ENCODE measurements at regions not wholly inside any gene's neighbourhood (a gene's known extent, or its start where the extent isn't known, plus 50 kb on each side); places are given as distances from the start of the nearest gene placed in this dataset.

DNA sequence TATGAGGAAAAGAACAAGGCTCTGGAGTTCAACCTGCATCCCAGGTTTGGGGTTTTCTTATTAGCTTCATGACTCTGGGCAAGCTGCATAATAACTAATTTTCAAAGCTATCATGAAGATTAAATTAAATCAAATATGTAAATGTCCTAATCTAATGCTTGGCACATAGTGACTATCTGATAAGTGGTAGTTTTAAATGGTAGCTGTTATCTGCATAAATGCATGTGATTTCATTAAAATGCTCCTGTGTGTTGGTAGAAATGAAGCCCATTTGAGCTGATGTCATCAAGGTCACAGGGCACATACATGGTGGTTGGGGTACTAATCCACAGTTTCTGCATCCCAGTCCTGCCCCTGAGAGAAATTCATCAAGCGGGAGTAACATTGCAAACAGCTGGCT, 428.8 kb downstream of the LRATD1 start:
- CTCF ChIA-PET: no interaction called here

DNA sequence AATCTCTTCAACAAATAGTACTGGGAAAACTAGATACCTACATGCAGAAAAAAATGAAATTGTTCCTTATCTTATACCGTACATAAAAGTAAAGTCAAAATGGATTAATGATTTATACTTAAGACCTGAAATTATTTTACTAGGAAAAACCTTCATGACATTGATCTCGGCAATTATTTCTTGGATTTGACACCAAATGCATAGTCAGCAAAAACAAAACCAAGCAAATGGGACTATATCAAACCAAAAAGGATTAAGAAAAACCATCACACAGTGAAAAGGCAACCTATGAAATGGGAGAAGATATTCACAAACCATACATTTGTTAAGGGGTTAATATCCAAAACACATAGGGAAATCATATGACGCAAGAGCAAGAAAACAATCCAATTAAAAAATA, 433.6 kb downstream of the LRATD1 start:
- no peak for DNase-seq (ENCODE audit: low read depth, low spot score)
- H3K27me3 ChIP-seq (ENCODE audit: control insufficient read depth, insufficient read depth, low read length): no peaks in the 10 kb centered on the region; the same call in 1 of the 2 replicates
- H3K4me1 ChIP-seq (ENCODE audit: control insufficient read depth, insufficient read depth, low read length): no peaks in the 10 kb centered on the region
- POLR2A ChIA-PET: no interaction called here
- CTCF ChIA-PET: no interaction called here
- intact Hi-C loops (cut with micrococcal nuclease; ENCODE audit: unreplicated experiment) (loop anchor here (5.0 kb wide), 1 partner anchor 39 kb away; no protein-coding TSS in a partner anchor), in situ Hi-C loops (cut with HindIII; ENCODE audit: low pct_unique_long_range_greater_than_20kb, low sequenced_read_pairs) (no loop called here)
- H3K27ac ChIP-seq (ENCODE audit: low read length): no peak overlapping the region
- no TSS peak for BruUV-seq (replicated peaks)
- no peak for ATAC-seq
- H3K4me3 ChIP-seq (ENCODE audit: low read depth in 2 of 2, low read length in 2 of 2): no peak overlapping the region
- TF ChIP-seq REST (IDR thresholded peaks at IDR 0.05; ENCODE audit: insufficient read depth in 1 of 2, low read depth in 2 of 2, low read length in 1 of 2) (no peak), CTCF (IDR thresholded peaks at IDR 0.05) (no peak), POLR2AphosphoS5 (IDR thresholded peaks at IDR 0.05; ENCODE audit: low read depth, low read length) (no peak), SIN3A (IDR thresholded peaks at IDR 0.05; ENCODE audit: borderline replicate concordance, insufficient read depth, low read depth, low read length) (no peak), TCF7L2 (IDR thresholded peaks at IDR 0.05; ENCODE audit: low read depth, low read length) (no peak)
- H3K36me3 ChIP-seq (ENCODE audit: control insufficient read depth, insufficient read depth, low read length): no peaks in the 10 kb centered on the region
- H3K9me3 ChIP-seq (ENCODE audit: control insufficient read depth, insufficient read depth, low read depth, low read length): no peaks in the 10 kb centered on the region

More for the DNA sequence above, 428.8 kb downstream of the LRATD1 start:
- DNase-seq (ENCODE audit: low read depth, low spot score): no peak
- no peak for ATAC-seq
- POLR2A ChIA-PET: no interaction called here
- H3K27me3 ChIP-seq (ENCODE audit: control insufficient read depth, insufficient read depth, low read length): no peaks in the 10 kb centered on the region; the same call in 1 of the 2 replicates
- no peaks in the 10 kb centered on the region for H3K36me3 ChIP-seq (ENCODE audit: control insufficient read depth, insufficient read depth, low read length)
- no peak for TF ChIP-seq POLR2AphosphoS5 (IDR thresholded peaks at IDR 0.05; ENCODE audit: low read depth, low read length)
- TF ChIP-seq REST (IDR thresholded peaks at IDR 0.05; ENCODE audit: insufficient read depth in 1 of 2, low read depth in 2 of 2, low read length in 1 of 2): no peak
- TF ChIP-seq CTCF (IDR thresholded peaks at IDR 0.05): no peak
- no peak for TF ChIP-seq SIN3A (IDR thresholded peaks at IDR 0.05; ENCODE audit: borderline replicate concordance, insufficient read depth, low read depth, low read length)
- no peak for TF ChIP-seq TCF7L2 (IDR thresholded peaks at IDR 0.05; ENCODE audit: low read depth, low read length)
- H3K27ac ChIP-seq (ENCODE audit: low read length): no peak overlapping the region
- H3K4me1 ChIP-seq (ENCODE audit: control insufficient read depth, insufficient read depth, low read length): no peaks in the 10 kb centered on the region
- in situ Hi-C loops (cut with HindIII; ENCODE audit: low pct_unique_long_range_greater_than_20kb, low sequenced_read_pairs) (no loop called here), intact Hi-C loops (cut with micrococcal nuclease; ENCODE audit: unreplicated experiment) (no loop called here)
- no peak overlapping the region for H3K4me3 ChIP-seq (ENCODE audit: low read depth in 2 of 2, low read length in 2 of 2)
- no TSS peak for BruUV-seq (replicated peaks)
- H3K9me3 ChIP-seq (ENCODE audit: control insufficient read depth, insufficient read depth, low read depth, low read length): no peaks in the 10 kb centered on the region

Measured in Panc1 (cell line).